Amniotic stem cell (primary cell): ENCODE measurements at regions not wholly inside any gene's neighbourhood (a gene's known extent, or its start where the extent isn't known, plus 50 kb on each side); places are given as distances from the start of the nearest gene placed in this dataset.
"Not testable (repeated sequence)": the region's sequence is repeated elsewhere in the genome, so short reads cannot be mapped to it uniquely, and the experiment has no call there.

Experiments used
- DNase-seq: peaks from one replicate; lab custom pipeline; 2025; lab: John Stamatoyannopoulos, UW

DNA sequence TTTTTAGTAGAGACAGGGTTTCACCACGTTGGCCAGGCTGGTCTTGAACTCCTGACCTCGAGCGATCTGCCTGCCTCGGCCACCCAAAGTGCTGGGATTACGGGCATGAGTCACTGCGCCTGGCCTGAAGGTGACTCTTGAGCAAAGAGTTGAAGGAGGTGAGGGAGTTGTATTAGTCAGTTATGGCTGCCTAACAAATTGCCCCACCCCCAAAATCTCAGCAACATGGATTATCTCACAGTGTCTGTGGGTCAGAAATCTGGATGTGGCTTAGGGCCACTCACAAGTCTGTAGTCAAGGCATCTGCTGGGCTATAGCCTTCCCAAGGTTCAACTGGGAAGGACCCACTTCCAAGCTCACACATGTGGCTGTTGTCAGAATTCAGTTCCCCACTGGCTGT is 52.8 kb upstream of the ADGRE5 start:
- DNase-seq = no peak

- DNase-seq = not testable (repeated sequence)
Measured at GRCh38 chr19:14327061-14327460, 54.2 kb upstream of the ADGRE5 start.

DNA sequence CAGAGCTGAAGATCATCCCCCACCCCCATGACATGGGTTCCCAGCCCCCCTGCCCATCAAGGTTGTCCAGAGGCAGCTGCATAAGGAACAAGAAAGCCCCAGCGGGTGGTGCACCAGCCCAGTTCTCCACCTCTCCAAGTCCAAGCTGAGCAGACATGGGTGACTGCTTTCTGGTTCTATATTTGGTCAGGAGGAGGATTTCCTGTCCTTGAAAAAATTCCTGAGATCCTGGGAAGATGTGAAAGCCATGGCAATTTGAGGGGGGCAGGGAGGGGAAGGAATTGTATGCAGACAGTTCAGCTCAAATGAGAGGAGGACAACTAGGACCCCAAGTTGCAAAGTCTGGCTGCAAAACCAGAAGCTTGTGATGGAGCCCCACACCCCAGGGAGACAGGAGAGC is 55.4 kb upstream of the ADGRE5 start:
- no peak for DNase-seq

DNA sequence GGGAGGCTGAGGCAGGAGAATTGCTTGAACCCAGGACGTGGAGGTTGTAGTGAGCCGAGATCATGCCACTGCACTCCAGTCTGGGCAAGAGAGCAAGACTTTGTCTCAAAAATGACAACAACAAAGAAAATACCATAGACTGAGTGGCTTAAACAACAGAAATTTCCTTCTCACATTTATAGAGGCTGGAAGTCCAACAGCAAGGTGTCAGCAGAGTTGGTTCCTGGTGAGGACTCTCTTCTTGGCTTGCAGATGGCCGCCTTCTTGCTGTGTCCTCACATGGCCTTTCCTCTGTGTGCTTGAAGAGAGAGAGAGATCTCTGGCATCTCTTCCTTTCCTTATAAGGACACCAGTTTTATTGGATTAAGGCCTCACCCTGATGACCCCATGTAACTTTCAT is 56.1 kb upstream of the ADGRE5 start:
- DNase-seq = no peak

DNA sequence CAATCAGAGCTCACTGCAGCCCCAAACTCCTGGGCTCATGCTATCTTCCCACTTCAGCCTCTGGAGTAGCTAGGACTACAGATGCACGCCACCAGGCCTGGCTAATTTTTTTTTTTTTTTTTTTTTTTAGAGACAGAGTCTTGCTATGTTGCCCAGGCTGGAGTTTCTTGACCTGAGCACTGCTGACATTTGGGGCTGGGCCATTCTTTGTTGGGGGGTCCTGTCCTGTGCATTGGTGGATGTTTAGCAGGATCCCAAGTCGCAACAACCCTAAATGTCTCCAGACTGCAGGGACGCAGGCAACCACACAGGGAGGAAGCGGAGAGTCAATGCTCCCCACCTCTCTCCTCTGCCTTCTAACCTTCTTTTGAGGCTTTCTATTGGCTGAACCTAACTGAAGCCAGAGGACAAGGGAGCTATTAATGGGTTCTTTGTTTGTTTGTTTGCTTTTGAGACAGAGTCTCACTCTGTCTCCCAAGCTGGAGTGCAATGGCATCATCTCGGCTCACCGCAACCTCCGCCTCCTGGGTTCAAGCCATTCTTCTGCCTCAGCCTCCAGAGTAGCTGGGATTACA is 58.3 kb upstream of the ADGRE5 start:
- DNase-seq = no peak

GRCh38 chr19:14320253-14320652 is 61.0 kb upstream of the ADGRE5 start:
- DNase-seq = no peak

GRCh38 chr19:14319720-14320119 is 61.5 kb upstream of the ADGRE5 start:
- DNase-seq = not testable (repeated sequence)

DNA sequence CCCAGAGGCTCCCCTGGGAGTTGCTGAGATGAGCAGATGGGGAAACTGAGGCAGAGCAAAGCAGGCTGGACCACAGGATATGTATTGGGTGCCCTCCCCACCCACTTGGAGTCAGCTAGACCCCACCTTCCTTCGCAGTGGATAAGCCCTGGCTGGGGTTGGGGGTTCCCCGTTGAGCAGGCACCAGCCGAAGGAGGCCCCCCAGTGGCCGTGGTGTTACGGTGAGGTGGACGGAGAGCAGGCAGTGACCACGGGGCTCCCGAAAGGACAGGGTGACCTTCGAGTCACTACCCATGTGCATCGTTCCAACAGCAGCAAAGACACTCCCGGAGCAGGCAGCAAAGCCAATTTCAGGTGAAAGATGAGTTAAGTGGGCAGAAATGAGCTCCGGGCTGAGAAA is 62.4 kb upstream of the ADGRE5 start:
- DNase-seq = no peak

DNA sequence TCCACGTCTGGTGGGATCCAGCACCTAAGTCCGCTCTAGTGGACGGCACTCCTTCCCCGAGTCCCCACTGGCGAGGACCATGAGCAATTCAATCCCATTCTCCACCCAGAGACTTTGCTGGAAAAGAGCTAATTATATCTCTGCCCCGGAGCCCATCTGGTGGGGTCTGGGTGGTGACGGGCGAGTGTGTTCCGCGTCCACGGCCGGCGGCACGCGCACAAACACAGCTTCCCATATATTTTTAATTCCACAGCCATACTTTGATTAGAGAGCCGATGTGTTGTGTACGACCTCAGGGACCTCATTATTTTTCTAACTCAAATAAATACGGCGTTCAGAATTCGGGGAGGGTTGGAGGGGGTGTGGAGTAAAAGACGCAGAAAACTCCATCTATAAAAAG is 64.1 kb upstream of the ADGRE5 start:
- no peak for DNase-seq

DNA sequence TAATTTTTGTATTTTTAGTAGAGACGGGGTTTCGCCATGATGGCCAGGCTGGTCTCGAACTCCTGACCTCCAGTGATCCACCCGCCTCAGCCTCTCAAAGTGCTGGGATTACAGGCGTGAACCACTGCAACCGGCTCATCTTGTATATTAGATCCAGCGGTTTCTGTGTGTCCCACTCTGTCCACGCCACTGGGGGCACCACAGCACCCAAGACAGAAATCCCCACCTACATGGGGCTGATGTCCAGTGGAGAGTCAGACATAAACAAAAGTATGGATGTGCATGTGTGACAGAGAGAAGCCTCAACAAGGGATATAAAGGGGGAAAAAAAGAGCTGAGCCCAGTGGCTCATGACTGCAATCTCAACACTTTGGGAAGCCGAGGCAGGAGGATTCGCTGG is 65.8 kb upstream of the ADGRE5 start:
- no peak for DNase-seq

GRCh38 chr19:14310055-14310454 is 71.2 kb upstream of the ADGRE5 start:
- no peak for DNase-seq

DNA sequence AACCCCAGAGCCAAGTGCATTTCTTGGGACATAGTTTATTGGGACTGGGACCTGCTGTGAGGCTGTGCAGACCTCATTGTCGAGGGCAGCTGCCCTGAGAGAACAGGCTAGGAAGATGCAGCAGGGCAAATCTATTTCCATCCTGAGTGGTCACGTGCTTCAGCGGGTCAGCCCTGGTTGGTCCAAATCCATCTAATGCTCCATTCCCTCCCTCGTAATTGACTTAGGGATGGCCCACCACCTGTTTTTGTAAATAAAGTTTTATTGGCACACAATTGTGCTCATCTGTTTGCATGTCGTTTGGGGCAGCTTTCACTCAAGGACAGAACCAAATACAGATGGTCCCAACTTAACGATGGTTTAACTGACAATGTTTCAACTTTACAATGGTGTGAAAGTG is 75.5 kb upstream of the ADGRE5 start:
- no peak for DNase-seq

- DNase-seq = no peak
Measured at GRCh38 chr19:14301150-14301549, 80.1 kb upstream of the ADGRE5 start.

GRCh38 chr19:14300303-14300702 is 80.9 kb upstream of the ADGRE5 start:
- no peak for DNase-seq

DNA sequence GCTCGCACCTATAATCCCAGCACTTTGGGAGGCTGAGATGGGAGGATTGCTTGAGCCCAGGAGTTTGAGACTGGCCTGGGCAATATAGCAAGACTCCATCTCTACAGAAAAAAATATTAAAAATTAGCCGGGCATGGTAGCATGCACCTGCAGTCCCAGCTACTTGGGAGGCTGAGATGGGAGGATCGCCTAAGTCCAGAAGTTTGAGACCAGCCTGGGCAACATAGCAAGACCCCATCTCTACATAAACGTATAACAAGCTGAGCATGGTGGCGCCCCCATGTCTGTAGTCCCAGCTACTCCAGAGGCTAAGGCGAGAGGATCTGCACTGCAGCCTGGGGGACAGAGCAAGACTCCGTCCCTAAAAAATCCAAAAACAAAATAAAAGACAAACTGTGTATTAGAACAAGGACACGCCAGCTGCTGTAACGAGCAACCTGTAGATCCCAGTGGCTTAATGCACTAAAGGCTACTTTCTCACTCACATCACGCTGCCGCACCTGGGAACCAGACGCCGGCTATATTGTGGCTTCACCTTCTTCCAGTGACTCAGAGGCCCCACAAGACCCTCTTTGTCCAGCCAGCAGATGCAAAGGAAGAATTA is 81.9 kb upstream of the ADGRE5 start:
- not testable (repeated sequence) for DNase-seq

DNA sequence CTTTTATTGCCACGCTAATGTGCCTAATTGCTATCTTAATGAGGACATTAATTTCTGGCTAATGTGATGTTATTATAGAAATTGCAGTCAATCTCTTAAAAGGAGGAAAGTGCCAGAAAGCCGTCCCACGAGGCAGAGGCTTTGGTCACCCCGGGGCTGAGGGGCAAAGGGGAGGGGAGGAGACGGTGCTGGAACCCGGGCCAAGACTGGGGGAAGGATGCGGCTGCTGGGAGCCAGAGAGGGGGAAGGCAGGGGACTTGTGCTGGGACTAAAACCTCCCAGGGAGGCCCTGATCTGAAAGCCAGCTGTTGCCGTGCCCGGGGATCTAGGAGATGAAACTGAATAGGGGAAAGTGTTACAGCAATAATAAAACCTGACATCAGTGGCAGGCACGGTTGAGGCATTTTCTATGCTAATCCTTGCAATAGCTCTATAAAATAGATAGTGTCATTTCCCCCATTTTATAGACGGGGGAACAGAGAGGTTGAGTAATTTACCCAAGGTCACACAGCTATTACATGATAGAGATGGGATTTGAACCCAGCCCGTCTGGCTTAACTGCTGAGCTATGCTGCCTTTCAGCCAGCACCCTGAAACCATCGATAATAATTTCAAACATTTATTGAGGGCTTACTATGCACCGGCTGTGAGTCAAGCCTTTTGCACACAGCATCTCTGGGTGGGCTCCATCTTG is 83.2 kb upstream of the ADGRE5 start:
- DNase-seq = not testable (repeated sequence)

GRCh38 chr19:14294974-14295373 is 86.3 kb upstream of the ADGRE5 start:
- DNase-seq = not testable (repeated sequence)

- DNase-seq = not testable (repeated sequence)
Measured at GRCh38 chr19:14293816-14294170, 87.5 kb upstream of the ADGRE5 start.

GRCh38 chr19:14293101-14293815 is 87.3 kb upstream of the ADGRL1 start:
- DNase-seq = not testable (repeated sequence)

DNA sequence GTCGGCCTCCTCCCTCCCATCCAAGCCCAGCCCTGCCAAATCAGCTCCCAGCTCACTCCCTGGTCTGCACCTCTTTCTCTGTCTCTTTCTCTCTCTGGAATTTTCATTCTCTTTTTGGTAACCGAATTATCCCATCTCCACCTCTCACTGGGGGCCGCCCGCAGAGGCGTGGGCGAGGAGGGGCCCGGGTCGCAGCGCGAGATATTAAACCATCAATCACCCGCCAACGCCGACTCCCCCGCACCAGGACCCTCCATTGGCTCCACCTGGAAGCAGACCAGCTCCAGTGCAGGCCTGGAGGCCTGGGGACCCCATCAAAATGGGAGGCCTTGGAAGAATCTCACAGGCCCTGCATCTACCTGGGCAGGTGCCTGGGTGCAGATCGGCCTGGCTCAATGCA is 83.8 kb upstream of the ADGRL1 start:
- not testable (repeated sequence) for DNase-seq

GRCh38 chr19:14287837-14288236 is 81.9 kb upstream of the ADGRL1 start:
- DNase-seq = not testable (repeated sequence)

DNA sequence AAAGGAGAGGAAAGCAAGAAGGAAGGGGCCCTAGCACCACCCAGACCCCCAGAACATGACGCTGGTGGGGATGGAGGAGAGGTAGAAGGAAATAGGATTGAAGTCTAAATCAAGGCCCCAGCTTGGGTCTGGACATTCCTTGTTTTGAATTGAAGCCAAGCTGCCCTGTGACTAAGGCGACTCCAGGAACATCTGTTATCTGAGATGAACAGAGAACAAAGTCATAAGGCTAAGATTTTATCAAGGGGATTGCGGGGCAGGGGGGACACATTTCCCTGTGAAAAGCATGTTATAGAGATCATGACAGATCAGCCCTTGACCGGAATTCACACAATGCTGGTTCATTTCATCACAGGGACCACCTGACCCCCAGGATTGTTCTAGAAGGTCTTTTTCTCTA is 80.6 kb upstream of the ADGRL1 start:
- DNase-seq = not testable (repeated sequence)

DNA sequence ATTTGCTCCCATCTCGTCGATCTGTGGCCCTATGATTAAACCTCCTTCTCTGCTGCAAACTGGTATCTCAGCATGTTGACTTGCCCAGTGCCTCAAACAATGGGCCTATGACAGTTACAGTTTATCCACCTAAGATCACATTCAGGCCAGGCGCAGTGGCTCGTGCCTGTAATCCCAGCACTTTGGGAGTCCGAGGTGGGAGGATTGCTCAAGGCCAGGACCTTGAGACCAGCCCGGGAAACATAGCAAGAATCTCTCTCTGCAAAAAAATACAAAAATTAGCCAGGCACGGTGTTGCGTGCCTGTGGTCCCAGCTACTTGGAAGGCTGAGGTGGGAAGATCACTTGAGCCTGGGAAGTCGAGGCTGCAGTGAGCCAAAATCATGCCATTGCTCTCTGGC is 79.8 kb upstream of the ADGRL1 start:
- not testable (repeated sequence) for DNase-seq
